NT2/D1 (cell line): ENCODE measurements at regions not wholly inside any gene's neighbourhood (a gene's known extent, or its start where the extent isn't known, plus 50 kb on each side); places are given as distances from the start of the nearest gene placed in this dataset.

Source experiments
- DNase-seq: peaks from one replicate; pipeline ENCODE4 v3.0.0-alpha.2; 2011; ENCODE audit warnings: low read depth, low spot score
- H3K27me3 ChIP-seq: 2 replicates; pipeline ENCODE4 v1.6.0; 2011; ENCODE audit warnings: mild to moderate bottlenecking; ENCODE audit not compliant: insufficient read length, insufficient read depth
- H3K36me3 ChIP-seq: 2 replicates; pipeline ENCODE4 v1.6.1; 2011; ENCODE audit warnings: mild to moderate bottlenecking, low read length, mixed read lengths; ENCODE audit not compliant: insufficient read depth, insufficient read length
- H3K4me1 ChIP-seq: 2 replicates; pipeline ENCODE4 v1.5.1; 2011; ENCODE audit not compliant: insufficient read depth, insufficient read length
- H3K4me3 ChIP-seq: 2 replicates; pipeline ENCODE4 v1.5.1; 2011; ENCODE audit warnings: low read depth; ENCODE audit not compliant: insufficient read length
- H3K9ac ChIP-seq: 2 replicates; pipeline ENCODE4 v1.6.0; 2011; ENCODE audit warnings: low read depth; ENCODE audit not compliant: insufficient read length
- H3K9me3 ChIP-seq: 2 replicates; pipeline ENCODE4 v1.5.1; 2011; ENCODE audit warnings: mild to moderate bottlenecking, low read length; ENCODE audit not compliant: insufficient read depth
- SUZ12 ChIP-seq: IDR thresholded peaks from 2 replicates; pipeline ENCODE4 v1.6.1; 2011; ENCODE audit not compliant: insufficient read length, insufficient read depth; ENCODE audit errors: extremely low read depth
- YY1 ChIP-seq: IDR thresholded peaks from 2 replicates; pipeline ENCODE4 v1.6.1; 2011; ENCODE audit not compliant: insufficient read length, insufficient read depth
- ZNF274 ChIP-seq: IDR thresholded peaks from 2 replicates; pipeline ENCODE4 v1.6.1; 2011; ENCODE audit warnings: mild to moderate bottlenecking, low read depth, low read length

DNA sequence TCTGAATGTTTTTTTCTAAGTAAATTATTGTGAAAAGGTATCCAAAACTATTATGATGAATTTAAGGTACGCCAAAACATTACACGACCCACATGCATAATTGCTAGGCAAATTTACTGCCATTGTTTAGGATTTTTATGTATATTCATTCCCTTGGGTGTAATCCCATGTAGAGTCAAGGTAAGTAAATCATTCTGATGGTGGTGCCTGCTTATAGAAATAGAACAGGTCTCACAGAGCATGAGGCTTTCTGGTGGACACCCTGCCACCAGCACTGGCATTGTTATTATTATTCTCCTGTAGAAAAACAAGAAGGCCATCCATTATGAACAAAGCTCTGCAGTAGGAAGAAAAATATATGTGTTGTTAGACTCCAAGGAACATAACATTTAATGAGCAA, 111.7 kb upstream of the ZNF804B start:
- no peaks in the 10 kb centered on the region for H3K9me3 ChIP-seq
- no peak overlapping the region for H3K9ac ChIP-seq
- DNase-seq, result no peak
- H3K27me3 ChIP-seq, result no peaks in the 10 kb centered on the region
- no peak for TF ChIP-seq ZNF274
- TF ChIP-seq SUZ12, result no peak
- TF ChIP-seq YY1, result no peak
- H3K36me3 ChIP-seq, result no peaks in the 10 kb centered on the region
- no peaks in the 10 kb centered on the region for H3K4me1 ChIP-seq
- no peak overlapping the region for H3K4me3 ChIP-seq

DNA sequence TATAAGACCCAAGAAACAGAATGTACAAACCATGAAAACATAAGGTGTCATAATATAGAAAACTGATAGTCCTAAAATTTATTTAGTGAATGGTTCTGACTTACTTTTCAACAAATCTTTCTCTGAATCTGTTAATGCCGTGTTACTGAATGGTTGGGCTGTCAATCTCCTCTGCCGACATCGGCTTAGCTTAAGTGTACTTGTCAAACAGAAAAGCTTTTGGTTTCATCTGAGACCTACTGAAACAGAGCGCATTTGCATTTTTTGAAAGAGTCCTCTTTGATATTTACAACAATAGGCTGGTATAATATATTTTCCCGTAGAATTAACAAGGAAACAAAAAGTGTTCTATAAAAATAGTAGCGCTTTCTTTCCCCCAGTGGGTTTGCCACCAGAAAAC, 120.9 kb upstream of the ZNF804B start:
- Histone ChIP-seq H3K4me3 (no peak overlapping the region), H3K4me1 (no peaks in the 10 kb centered on the region)
- TF ChIP-seq ZNF274 (no peak), SUZ12 (no peak)

GRCh38 chr7:88637795-88638194, 121.7 kb upstream of the ZNF804B start:
- DNase-seq, result no peak
- no peak overlapping the region for H3K4me3 ChIP-seq
- H3K36me3 ChIP-seq, result no peaks in the 10 kb centered on the region
- no peak for TF ChIP-seq YY1
- TF ChIP-seq SUZ12, result no peak
- TF ChIP-seq ZNF274, result no peak
- H3K4me1 ChIP-seq, result no peaks in the 10 kb centered on the region
- H3K27me3 ChIP-seq, result no peaks in the 10 kb centered on the region
- no peaks in the 10 kb centered on the region for H3K9me3 ChIP-seq
- no peak overlapping the region for H3K9ac ChIP-seq

More for the DNA sequence above, 120.9 kb upstream of the ZNF804B start:
- H3K36me3 ChIP-seq, result no peaks in the 10 kb centered on the region
- DNase-seq, result no peak
- no peak overlapping the region for H3K9ac ChIP-seq
- H3K27me3 ChIP-seq, result no peaks in the 10 kb centered on the region
- no peaks in the 10 kb centered on the region for H3K9me3 ChIP-seq

DNA sequence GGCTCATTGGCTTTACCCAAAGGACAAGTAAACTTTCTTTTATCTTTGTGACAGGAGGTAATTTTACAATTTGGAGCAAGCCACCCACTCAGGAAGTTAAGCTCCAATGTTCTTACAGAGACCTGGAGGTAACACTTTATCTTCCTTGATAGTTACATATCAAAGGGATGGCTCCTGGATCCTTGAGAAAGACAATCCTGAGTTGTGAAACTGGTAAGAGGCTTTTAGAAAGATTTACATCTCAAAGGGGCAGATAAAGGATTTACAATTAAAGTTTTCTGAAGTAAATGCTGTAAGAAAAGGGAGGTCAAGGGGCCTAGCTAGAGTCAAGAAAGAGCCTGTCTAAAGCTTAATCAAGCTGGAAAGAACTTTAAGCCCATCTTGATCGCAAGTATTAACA, 124.4 kb upstream of the ZNF804B start:
- H3K9me3 ChIP-seq, result no peaks in the 10 kb centered on the region
- DNase-seq, result peak; percentile 83
- TF ChIP-seq ZNF274 (no peak), YY1 (no peak), SUZ12 (no peak)
- no peaks in the 10 kb centered on the region for H3K4me1 ChIP-seq
- H3K4me3 ChIP-seq, result no peak overlapping the region
- no peak overlapping the region for H3K9ac ChIP-seq
- no peaks in the 10 kb centered on the region for H3K27me3 ChIP-seq
- no peaks in the 10 kb centered on the region for H3K36me3 ChIP-seq

GRCh38 chr7:88629559-88629958, 129.9 kb upstream of the ZNF804B start:
- Histone ChIP-seq H3K27me3 (no peaks in the 10 kb centered on the region), H3K4me1 (no peaks in the 10 kb centered on the region), H3K4me3 (no peak overlapping the region), H3K9ac (no peak overlapping the region), H3K9me3 (no peaks in the 10 kb centered on the region), H3K36me3 (no peaks in the 10 kb centered on the region)
- TF ChIP-seq SUZ12 (no peak), YY1 (no peak), ZNF274 (no peak)
- no peak for DNase-seq

GRCh38 chr7:88628363-88629085, 131.0 kb upstream of the ZNF804B start:
- Histone ChIP-seq H3K27me3 (no peaks in the 10 kb centered on the region), H3K36me3 (no peaks in the 10 kb centered on the region), H3K4me3 (no peak overlapping the region), H3K4me1 (no peaks in the 10 kb centered on the region), H3K9me3 (no peaks in the 10 kb centered on the region), H3K9ac (no peak overlapping the region)
- TF ChIP-seq ZNF274 (no peak), YY1 (no peak), SUZ12 (no peak)
- no peak for DNase-seq

GRCh38 chr7:88617185-88617584, 142.3 kb upstream of the ZNF804B start:
- H3K4me1 ChIP-seq, result no peaks in the 10 kb centered on the region
- no peaks in the 10 kb centered on the region for H3K27me3 ChIP-seq
- no peak overlapping the region for H3K9ac ChIP-seq
- TF ChIP-seq YY1 (no peak), SUZ12 (no peak), ZNF274 (no peak)
- no peaks in the 10 kb centered on the region for H3K36me3 ChIP-seq
- no peak overlapping the region for H3K4me3 ChIP-seq
- no peak for DNase-seq
- H3K9me3 ChIP-seq, result peaks cover 5% of the 10 kb centered on the region; the same call in 1 of the 2 replicates
